Fibroblast of skin of abdomen (primary cell): ENCODE measurements at regions not wholly inside any gene's neighbourhood (a gene's known extent, or its start where the extent isn't known, plus 50 kb on each side); places are given as distances from the start of the nearest gene placed in this dataset.
"Not testable (repeated sequence)": the region's sequence is repeated elsewhere in the genome, so short reads cannot be mapped to it uniquely, and the experiment has no call there.

Experiments used
- DNase-seq: peaks from one replicate; pipeline ENCODE4 v3.0.0-alpha.2; 2013

DNA sequence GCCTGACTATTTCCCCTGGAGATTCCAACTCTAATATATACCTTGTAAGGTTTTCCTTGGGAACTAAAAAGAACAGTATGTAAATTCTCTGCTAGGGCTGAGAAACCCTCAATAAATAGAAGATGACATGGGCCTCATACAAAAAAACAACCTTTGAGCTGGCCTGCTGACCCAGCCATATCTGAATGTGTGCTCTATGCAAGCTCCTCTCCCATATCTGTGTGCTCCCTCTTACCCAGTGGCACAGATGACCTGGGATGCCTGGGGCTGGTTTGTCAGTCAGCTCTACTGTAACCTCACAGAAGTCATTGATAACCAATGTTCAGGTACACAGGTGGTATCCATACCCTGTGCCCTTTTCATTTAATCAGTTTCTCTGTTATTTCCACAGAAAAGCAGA, 329.2 kb downstream of the SEC16B start:
- no peak for DNase-seq

- not testable (repeated sequence) for DNase-seq
These were observed 335.7 kb downstream of the SEC16B start for GRCh38 chr1:177634151-177634550.

- no peak for DNase-seq
These were observed 336.8 kb downstream of the SEC16B start for GRCh38 chr1:177632923-177633615.

DNA sequence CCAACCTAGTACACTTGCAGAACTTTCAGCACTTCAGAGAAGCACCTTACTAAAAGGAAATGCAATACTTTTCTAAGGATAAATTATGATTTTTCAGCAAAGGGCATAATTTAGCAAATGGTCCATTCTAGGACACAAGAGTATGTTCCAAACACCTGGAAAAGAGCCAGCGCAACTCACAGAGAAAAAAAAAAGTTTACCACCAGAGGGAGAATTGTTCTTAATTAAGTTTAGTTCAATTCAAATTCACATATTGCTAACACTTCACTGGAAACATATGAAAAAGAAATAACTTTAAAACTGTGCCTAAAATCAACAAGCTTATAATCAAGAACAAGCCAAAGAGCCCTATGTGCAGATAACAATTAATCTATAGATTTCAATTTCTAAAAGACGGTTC, 338.1 kb downstream of the SEC16B start:
- DNase-seq, result no peak

- peak; percentile 14 for DNase-seq
These were observed 340.3 kb downstream of the SEC16B start for GRCh38 chr1:177629526-177629925.

- DNase-seq, result no peak
These were observed 342.5 kb downstream of the SEC16B start for GRCh38 chr1:177627148-177627910.

- peak; percentile 73 for DNase-seq
These were observed 349.1 kb downstream of the SEC16B start for GRCh38 chr1:177620636-177621190.

- DNase-seq, result no peak
These were observed 354.6 kb downstream of the SEC16B start for GRCh38 chr1:177615251-177615650.

DNA sequence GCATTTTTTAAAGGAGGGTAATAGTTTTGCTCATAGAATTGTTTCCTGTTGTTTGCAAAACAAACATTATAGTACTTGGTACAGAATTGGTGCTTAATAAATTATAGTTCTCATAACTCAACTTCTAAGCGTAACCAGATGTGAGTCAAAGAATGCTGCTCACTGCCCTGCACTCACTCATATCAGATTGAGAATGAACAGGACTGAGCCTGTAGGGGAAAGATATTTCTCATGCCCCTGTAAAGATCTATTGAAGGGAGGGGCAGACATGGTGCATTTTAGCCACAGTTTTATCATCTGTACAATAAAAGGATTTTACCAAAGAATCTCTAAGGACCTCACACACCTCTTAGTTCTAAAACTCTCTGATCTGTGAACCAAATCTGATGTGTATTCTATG, 358.5 kb downstream of the SEC16B start:
- no peak for DNase-seq

- no peak for DNase-seq
These were observed 359.9 kb downstream of the SEC16B start for GRCh38 chr1:177609953-177610352.

DNA sequence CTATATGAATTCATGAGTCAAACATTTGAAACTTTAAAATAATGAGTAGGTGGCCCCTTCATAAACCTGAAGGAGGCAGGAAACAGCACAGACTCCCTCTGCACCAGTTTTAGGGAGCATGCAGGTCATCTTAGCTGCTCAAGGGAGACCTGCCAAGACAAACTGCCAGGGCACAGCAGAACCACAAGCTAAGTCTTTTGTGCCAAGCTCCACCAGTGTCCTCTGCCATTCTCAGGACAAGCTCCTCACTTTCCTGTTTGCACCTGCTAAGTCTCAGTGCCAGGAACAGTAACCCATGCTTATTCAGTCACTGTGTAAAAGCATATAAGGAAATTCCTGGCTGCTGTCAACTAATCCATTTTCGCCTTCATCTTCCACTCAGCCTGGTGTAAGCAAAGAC, 368.9 kb downstream of the SEC16B start:
- DNase-seq, result no peak

- DNase-seq, result no peak
These were observed 369.5 kb downstream of the SEC16B start for GRCh38 chr1:177600321-177600720.

DNA sequence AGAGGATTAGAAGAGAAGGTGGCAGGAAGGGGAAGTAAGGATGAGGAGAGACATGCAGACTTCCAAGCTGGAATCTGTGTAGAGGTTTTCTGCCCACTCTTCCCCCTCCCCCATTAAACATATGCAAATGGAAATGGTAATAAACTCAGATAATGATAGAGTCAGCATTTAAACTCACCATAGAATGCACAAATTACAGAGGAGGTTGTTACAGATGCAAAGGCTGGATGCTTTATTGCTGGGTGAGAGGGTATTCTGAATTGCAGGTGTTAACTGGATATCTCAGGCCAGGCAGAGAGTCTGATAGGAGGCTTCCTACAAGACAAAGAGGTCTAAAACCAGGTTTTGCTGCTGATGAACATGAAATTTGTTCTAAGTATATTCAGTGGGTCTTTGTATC, 372.5 kb downstream of the SEC16B start:
- no peak for DNase-seq

GRCh38 chr1:177596485-177596884, 373.4 kb downstream of the SEC16B start:
- DNase-seq, result no peak

DNA sequence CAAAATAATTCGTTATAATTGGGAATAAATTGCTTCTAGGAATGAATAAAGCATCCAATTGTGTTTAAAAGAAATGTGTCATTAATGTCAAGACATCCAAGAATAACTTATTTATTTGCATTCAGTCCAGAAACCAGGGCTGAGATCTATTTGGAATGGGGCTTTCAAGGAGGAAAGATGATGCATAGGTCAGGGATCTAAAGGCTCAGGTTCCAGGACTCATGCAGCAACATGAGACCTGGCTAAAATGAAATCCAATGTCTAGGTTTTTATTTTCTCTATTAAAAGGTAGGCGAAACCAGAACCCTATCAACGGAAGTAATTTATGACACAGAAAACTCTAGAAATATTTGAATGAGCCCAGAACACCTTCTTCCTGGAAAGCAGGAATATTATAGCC, 376.8 kb downstream of the SEC16B start:
- no peak for DNase-seq

DNA sequence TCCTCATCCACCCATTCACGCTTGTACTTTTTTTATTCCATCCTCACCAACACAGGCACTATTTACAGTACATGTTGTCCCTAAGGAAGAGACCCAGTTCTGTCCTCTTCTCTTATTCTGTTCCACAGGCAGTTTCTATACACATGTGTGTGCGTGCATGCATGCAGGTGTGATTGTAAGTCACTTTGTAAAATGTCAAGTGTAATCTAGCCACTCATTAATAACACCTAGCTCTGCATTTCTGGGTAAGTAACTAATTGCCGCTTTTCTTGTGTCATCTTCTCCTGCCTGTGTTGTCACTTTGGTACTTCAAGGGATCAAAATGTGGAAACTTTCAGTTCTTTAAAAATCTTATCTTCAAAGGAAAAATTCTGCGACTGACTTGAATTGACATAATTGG, 377.2 kb downstream of the SEC16B start:
- DNase-seq, result no peak

- no peak for DNase-seq
These were observed 378.7 kb downstream of the SEC16B start for GRCh38 chr1:177591155-177591554.

DNA sequence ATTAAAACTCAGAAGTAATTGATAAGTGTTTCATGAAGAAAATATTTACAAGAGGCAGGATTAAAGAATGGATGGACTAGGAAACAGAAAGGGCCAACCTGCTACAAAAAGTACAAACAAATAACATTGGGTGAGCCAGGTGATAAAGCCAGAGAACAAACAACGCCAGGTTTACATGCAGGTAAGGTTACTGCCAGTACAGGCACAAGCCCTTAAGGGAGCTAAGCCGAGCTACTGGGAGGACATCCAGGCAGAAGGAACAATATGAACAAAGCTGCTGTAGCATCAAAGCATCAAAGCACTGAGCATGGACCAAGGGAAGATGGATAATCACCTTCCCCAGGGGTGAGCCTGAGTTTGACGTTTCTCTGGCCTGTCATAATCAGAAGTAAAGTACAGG, 380.7 kb downstream of the SEC16B start:
- DNase-seq, result no peak

DNA sequence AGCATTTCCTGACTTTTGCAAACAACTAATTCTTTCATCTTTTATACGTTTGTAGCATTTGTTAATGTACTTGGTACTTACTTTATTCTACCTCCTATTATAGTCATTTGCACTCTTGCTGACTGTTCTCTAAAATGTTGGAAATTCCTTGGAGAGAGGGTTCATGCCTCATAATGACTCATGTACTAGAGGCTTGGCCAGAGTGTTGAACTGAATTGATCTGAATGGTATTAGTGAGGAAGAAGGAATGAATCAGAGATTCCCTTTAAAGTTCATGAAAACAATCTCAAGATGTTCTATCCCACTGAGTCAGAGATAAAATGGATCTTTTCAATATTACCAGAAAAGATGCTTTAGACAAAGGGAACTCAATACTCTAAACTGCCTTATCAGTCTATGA, 383.4 kb downstream of the SEC16B start:
- DNase-seq, result peak; percentile 90

- no peak for DNase-seq
These were observed 384.3 kb downstream of the SEC16B start for GRCh38 chr1:177585302-177586220.

GRCh38 chr1:177573901-177574300, 396.0 kb downstream of the SEC16B start:
- DNase-seq, result no peak

DNA sequence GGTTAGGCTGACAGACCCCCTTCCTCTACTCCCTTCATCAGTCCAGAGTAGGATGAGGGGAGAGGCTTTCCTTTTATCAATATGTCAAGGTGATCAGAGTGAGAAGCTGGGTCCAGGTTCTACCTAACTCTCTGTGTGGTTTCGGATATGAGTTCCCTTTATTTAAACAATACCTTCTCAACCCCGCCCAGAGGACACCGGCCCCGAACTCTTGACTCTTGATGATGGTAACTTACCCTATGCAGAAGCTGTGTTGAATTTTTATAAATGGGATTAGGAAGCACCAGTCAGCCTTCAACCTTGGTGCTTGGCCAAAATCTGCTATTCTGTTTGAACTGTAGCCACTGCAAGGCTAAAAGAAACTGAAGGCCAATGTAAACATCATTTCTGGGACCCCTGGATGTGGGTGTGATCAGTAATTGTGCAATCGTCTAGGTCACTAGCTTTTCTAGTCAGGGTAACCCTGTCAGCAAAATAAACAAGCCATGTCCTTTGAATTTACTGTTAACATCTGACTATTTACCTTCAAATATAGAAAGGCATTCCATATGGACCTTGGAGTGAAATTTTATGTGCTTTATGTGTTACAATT, 398.3 kb downstream of the SEC16B start:
- no peak for DNase-seq
